ENCODE measurements at regions not wholly inside any gene's neighbourhood (a gene's known extent, or its start where the extent isn't known, plus 50 kb on each side); places are given as distances from the start of the nearest gene placed in this dataset.
A peak's percentile ranks its signal among the peaks of the same experiment; 100 is the strongest.

GRCh38 chr6:121614115-121614514 is 178.7 kb downstream of the GJA1 start (continued):
- TF ChIP-seq ZNF280D (tag by site-specific recombination; IDR thresholded peaks at IDR 0.05) (no peak), ZNF843 (tag by site-specific recombination; IDR thresholded peaks at IDR 0.05) (no peak), KLF9 (tag by site-specific recombination; IDR thresholded peaks at IDR 0.05; ENCODE audit: low read depth) (no peak), ZNF530 (tag by site-specific recombination; IDR thresholded peaks at IDR 0.05; ENCODE audit: low read depth) (no peak), ZNF704 (tag by site-specific recombination; IDR thresholded peaks at IDR 0.05) (no peak), ZNF626 (tag by site-specific recombination; IDR thresholded peaks at IDR 0.05) (no peak), IKZF3 (tag by site-specific recombination; IDR thresholded peaks at IDR 0.05) (no peak)

GRCh38 chr6:121615493-121615892 is 180.0 kb downstream of the GJA1 start:
- Histone ChIP-seq H3K27ac (ENCODE audit: extremely low read depth, low read depth, low read length) (no peak overlapping the region), H3K4me3 (ENCODE audit: low read depth, low read length) (no peak overlapping the region), H3K9me3 (ENCODE audit: control insufficient read depth, insufficient read depth, low read depth, low read length) (no peaks in the 10 kb centered on the region), H3K4me1 (ENCODE audit: control insufficient read depth, insufficient read depth, low read length) (no peaks in the 10 kb centered on the region; the same call in 1 of the 2 replicates), H3K36me3 (ENCODE audit: control insufficient read depth in 2 of 2, insufficient read depth in 1 of 2, low read length in 2 of 2) (no peaks in the 10 kb centered on the region)
- ChIA-PET CTCF (interaction anchor here (0.6 to 1.0 kb wide), 2 partner anchors 8 to 197 kb away, joined by 3 to 4 read pairs; no protein-coding TSS in a partner anchor), POLR2A (no interaction called here)
- TF ChIP-seq TCF7L2 (IDR thresholded peaks at IDR 0.05; ENCODE audit: borderline replicate concordance, low read depth, low read length) (peak; percentile 77; the same call in 1 of the 2 replicates), ZNF658 (tag by site-specific recombination; IDR thresholded peaks at IDR 0.05) (no peak)

GRCh38 chr6:121616406-121616805 is 181.0 kb downstream of the GJA1 start:
- CTCF ChIA-PET, result no interaction called here
- no peaks in the 10 kb centered on the region for H3K36me3 ChIP-seq (ENCODE audit: control insufficient read depth in 2 of 2, insufficient read depth in 1 of 2, low read length in 2 of 2)
- no peak overlapping the region for H3K4me3 ChIP-seq (ENCODE audit: low read depth, low read length)
- POLR2A ChIA-PET, result no interaction called here
- H3K27ac ChIP-seq (ENCODE audit: extremely low read depth, low read depth, low read length), result no peak overlapping the region
- H3K9me3 ChIP-seq (ENCODE audit: control insufficient read depth, insufficient read depth, low read depth, low read length), result no peaks in the 10 kb centered on the region
- H3K4me1 ChIP-seq (ENCODE audit: control insufficient read depth, insufficient read depth, low read length), result no peaks in the 10 kb centered on the region; the same call in 1 of the 2 replicates
- TF ChIP-seq ZNF830 (tag by site-specific recombination; IDR thresholded peaks at IDR 0.05; ENCODE audit: low read depth) (no peak), HOXD13 (CRISPR knock-in tag; IDR thresholded peaks at IDR 0.05; ENCODE audit: borderline replicate concordance) (no peak), ZNF624 (tag by site-specific recombination; IDR thresholded peaks at IDR 0.05) (no peak), ZNF544 (tag by site-specific recombination; IDR thresholded peaks at IDR 0.05) (no peak), PRDM2 (tag by site-specific recombination; IDR thresholded peaks at IDR 0.05; ENCODE audit: borderline replicate concordance) (no peak), SP2 (tag by site-specific recombination; IDR thresholded peaks at IDR 0.05) (no peak), RBAK (tag by site-specific recombination; IDR thresholded peaks at IDR 0.05) (no peak), ZNF280C (tag by site-specific recombination; IDR thresholded peaks at IDR 0.05) (no peak), ZNF670 (tag by site-specific recombination; IDR thresholded peaks at IDR 0.05; ENCODE audit: low read depth) (no peak), ZNF777 (tag by site-specific recombination; IDR thresholded peaks at IDR 0.05; ENCODE audit: borderline replicate concordance) (no peak), ZNF561 (tag by site-specific recombination; IDR thresholded peaks at IDR 0.05; ENCODE audit: borderline replicate concordance) (no peak), ZNF138 (tag by site-specific recombination; IDR thresholded peaks at IDR 0.05; ENCODE audit: borderline replicate concordance) (no peak)
